ENCODE measurements at regions not wholly inside any gene's neighbourhood (a gene's known extent, or its start where the extent isn't known, plus 50 kb on each side); places are given as distances from the start of the nearest gene placed in this dataset.

DNA sequence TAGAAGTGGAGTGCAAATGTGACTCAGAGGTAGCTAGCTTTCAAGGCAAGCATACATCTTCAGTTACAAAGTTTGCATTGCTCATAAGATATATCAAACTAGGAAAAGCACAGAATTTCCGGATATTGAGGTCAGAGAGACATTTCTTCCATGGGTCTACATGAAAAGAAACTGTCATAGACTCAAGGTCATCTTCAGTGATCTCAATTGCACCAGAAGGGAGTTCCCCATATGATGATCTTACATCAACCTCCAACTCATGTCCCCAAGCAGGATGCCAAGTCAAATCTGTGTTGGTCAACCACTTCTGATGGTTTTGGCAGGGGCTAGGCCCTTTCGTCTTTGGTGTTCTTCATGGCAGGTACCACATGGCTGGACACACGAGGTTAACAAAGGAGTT lies 459.9 kb upstream of the MAF start:
- Histone ChIP-seq H3K27me3 (ENCODE audit: control insufficient read depth, insufficient read depth, low read length) (no peaks in the 10 kb centered on the region), H3K4me1 (ENCODE audit: control insufficient read depth, insufficient read depth, low read length) (no peaks in the 10 kb centered on the region), H3K9me3 (ENCODE audit: control insufficient read depth, insufficient read depth, low read depth, low read length) (no peaks in the 10 kb centered on the region), H3K27ac (ENCODE audit: low read length) (no peak overlapping the region), H3K36me3 (ENCODE audit: control insufficient read depth, insufficient read depth, low read length) (no peaks in the 10 kb centered on the region), H3K4me3 (ENCODE audit: low read depth in 2 of 2, low read length in 2 of 2) (no peak overlapping the region)
- intact Hi-C loops (cut with micrococcal nuclease; ENCODE audit: unreplicated experiment) = no loop called here
- ChIA-PET POLR2A (no interaction called here), CTCF (no interaction called here)
- TF ChIP-seq POLR2AphosphoS5 (IDR thresholded peaks at IDR 0.05; ENCODE audit: low read depth, low read length) = no peak
- TF ChIP-seq TCF7L2 (IDR thresholded peaks at IDR 0.05; ENCODE audit: low read depth, low read length) = no peak
- TF ChIP-seq, protein P1, sequence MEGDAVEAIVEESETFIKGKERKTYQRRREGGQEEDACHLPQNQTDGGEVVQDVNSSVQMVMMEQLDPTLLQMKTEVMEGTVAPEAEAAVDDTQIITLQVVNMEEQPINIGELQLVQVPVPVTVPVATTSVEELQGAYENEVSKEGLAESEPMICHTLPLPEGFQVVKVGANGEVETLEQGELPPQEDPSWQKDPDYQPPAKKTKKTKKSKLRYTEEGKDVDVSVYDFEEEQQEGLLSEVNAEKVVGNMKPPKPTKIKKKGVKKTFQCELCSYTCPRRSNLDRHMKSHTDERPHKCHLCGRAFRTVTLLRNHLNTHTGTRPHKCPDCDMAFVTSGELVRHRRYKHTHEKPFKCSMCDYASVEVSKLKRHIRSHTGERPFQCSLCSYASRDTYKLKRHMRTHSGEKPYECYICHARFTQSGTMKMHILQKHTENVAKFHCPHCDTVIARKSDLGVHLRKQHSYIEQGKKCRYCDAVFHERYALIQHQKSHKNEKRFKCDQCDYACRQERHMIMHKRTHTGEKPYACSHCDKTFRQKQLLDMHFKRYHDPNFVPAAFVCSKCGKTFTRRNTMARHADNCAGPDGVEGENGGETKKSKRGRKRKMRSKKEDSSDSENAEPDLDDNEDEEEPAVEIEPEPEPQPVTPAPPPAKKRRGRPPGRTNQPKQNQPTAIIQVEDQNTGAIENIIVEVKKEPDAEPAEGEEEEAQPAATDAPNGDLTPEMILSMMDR (IDR thresholded peaks at IDR 0.05) = no peak
- no peak for TF ChIP-seq SIN3A (IDR thresholded peaks at IDR 0.05; ENCODE audit: borderline replicate concordance, insufficient read depth, low read depth, low read length)
- TF ChIP-seq, protein P2, sequence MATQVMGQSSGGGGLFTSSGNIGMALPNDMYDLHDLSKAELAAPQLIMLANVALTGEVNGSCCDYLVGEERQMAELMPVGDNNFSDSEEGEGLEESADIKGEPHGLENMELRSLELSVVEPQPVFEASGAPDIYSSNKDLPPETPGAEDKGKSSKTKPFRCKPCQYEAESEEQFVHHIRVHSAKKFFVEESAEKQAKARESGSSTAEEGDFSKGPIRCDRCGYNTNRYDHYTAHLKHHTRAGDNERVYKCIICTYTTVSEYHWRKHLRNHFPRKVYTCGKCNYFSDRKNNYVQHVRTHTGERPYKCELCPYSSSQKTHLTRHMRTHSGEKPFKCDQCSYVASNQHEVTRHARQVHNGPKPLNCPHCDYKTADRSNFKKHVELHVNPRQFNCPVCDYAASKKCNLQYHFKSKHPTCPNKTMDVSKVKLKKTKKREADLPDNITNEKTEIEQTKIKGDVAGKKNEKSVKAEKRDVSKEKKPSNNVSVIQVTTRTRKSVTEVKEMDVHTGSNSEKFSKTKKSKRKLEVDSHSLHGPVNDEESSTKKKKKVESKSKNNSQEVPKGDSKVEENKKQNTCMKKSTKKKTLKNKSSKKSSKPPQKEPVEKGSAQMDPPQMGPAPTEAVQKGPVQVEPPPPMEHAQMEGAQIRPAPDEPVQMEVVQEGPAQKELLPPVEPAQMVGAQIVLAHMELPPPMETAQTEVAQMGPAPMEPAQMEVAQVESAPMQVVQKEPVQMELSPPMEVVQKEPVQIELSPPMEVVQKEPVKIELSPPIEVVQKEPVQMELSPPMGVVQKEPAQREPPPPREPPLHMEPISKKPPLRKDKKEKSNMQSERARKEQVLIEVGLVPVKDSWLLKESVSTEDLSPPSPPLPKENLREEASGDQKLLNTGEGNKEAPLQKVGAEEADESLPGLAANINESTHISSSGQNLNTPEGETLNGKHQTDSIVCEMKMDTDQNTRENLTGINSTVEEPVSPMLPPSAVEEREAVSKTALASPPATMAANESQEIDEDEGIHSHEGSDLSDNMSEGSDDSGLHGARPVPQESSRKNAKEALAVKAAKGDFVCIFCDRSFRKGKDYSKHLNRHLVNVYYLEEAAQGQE (IDR thresholded peaks at IDR 0.05; ENCODE audit: insufficient read depth in 1 of 2, low read depth in 2 of 2, low read length in 1 of 2) = no peak
- in situ Hi-C loops (cut with HindIII; ENCODE audit: low pct_unique_long_range_greater_than_20kb, low sequenced_read_pairs) = no loop called here
- DNase-seq (ENCODE audit: low read depth, low spot score) (no peak), ATAC-seq (no peak)
- no TSS peak for BruUV-seq (replicated peaks)

DNA sequence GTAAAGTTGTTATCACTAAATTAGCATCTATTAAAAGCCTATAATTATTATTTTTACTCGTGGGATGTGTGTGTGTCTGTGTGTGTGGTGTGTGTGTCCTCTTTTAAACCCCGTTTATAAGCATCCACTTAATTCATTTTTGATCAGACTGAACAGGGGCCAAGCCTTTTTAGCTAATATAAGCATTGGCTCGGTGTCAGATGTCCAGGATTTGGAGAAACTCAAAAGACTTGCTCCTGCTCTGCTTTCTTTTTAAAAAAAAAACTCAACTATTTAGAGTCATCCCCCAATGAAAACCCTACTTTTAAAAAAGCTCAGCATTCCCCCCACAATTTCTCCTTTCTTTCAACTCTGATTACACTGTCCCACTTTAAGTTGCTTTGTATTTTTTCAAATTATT lies 459.3 kb upstream of the MAF start:
- POLR2A ChIA-PET = no interaction called here
- CTCF ChIA-PET = no interaction called here
- no peaks in the 10 kb centered on the region for H3K9me3 ChIP-seq (ENCODE audit: control insufficient read depth, insufficient read depth, low read depth, low read length)
- DNase-seq (ENCODE audit: low read depth, low spot score) = no peak
- H3K36me3 ChIP-seq (ENCODE audit: control insufficient read depth, insufficient read depth, low read length) = no peaks in the 10 kb centered on the region
- H3K4me1 ChIP-seq (ENCODE audit: control insufficient read depth, insufficient read depth, low read length) = no peaks in the 10 kb centered on the region
- TF ChIP-seq, protein P1 (IDR thresholded peaks at IDR 0.05) = no peak
- no peak for TF ChIP-seq SIN3A (IDR thresholded peaks at IDR 0.05; ENCODE audit: borderline replicate concordance, insufficient read depth, low read depth, low read length)
- no peak for TF ChIP-seq POLR2AphosphoS5 (IDR thresholded peaks at IDR 0.05; ENCODE audit: low read depth, low read length)
- TF ChIP-seq TCF7L2 (IDR thresholded peaks at IDR 0.05; ENCODE audit: low read depth, low read length) = no peak
- TF ChIP-seq, protein P2 (IDR thresholded peaks at IDR 0.05; ENCODE audit: insufficient read depth in 1 of 2, low read depth in 2 of 2, low read length in 1 of 2) = no peak
- in situ Hi-C loops (cut with HindIII; ENCODE audit: low pct_unique_long_range_greater_than_20kb, low sequenced_read_pairs) = no loop called here
- no peak overlapping the region for H3K27ac ChIP-seq (ENCODE audit: low read length)
- ATAC-seq = no peak
- no peaks in the 10 kb centered on the region for H3K27me3 ChIP-seq (ENCODE audit: control insufficient read depth, insufficient read depth, low read length)
- BruUV-seq (replicated peaks) = no TSS peak
- intact Hi-C loops (cut with micrococcal nuclease; ENCODE audit: unreplicated experiment) = no loop called here
- no peak overlapping the region for H3K4me3 ChIP-seq (ENCODE audit: low read depth in 2 of 2, low read length in 2 of 2)
